ENCODE measurements at regions not wholly inside any gene's neighbourhood (a gene's known extent, or its start where the extent isn't known, plus 50 kb on each side); places are given as distances from the start of the nearest gene placed in this dataset.

- intact Hi-C loops (cut with DNase I), result no loop called here
- no peaks in the 10 kb centered on the region for H3K36me3 ChIP-seq
- no peak overlapping the region for H3K4me3 ChIP-seq
- WGBS, 4 donors, result 81 to 92% (median 86%) methylated on average over 10 of the region's 10 CpGs
- DNase-seq (no peak), ATAC-seq (peak in 2 of 4 donors; percentile 69 to 80)
- H3K9me3 ChIP-seq, result no peaks in the 10 kb centered on the region
- TF ChIP-seq, protein P1, sequence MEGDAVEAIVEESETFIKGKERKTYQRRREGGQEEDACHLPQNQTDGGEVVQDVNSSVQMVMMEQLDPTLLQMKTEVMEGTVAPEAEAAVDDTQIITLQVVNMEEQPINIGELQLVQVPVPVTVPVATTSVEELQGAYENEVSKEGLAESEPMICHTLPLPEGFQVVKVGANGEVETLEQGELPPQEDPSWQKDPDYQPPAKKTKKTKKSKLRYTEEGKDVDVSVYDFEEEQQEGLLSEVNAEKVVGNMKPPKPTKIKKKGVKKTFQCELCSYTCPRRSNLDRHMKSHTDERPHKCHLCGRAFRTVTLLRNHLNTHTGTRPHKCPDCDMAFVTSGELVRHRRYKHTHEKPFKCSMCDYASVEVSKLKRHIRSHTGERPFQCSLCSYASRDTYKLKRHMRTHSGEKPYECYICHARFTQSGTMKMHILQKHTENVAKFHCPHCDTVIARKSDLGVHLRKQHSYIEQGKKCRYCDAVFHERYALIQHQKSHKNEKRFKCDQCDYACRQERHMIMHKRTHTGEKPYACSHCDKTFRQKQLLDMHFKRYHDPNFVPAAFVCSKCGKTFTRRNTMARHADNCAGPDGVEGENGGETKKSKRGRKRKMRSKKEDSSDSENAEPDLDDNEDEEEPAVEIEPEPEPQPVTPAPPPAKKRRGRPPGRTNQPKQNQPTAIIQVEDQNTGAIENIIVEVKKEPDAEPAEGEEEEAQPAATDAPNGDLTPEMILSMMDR (IDR thresholded peaks at IDR 0.05), result no peak
- no peak for TF ChIP-seq POLR2A (IDR thresholded peaks at IDR 0.05)
- no peak overlapping the region for H3K27ac ChIP-seq
- no peaks in the 10 kb centered on the region for H3K27me3 ChIP-seq
- peaks cover 0 to 22% (median 0%) of the 10 kb centered on the region in 12 donors for H3K4me1 ChIP-seq
Measured at GRCh38 chr9:105191508-105192121, 52.8 kb upstream of the SLC44A1 start.

GRCh38 chr9:105193560-105193959 is 50.9 kb upstream of the SLC44A1 start:
- no peaks in the 10 kb centered on the region for H3K9me3 ChIP-seq
- ATAC-seq (no peak), DNase-seq (no peak)
- H3K4me3 ChIP-seq, result no peak overlapping the region
- peaks cover 0 to 22% (median 0%) of the 10 kb centered on the region in 12 donors for H3K4me1 ChIP-seq
- intact Hi-C loops (cut with DNase I), result no loop called here
- H3K27ac ChIP-seq, result no peak overlapping the region
- WGBS, 4 donors, result 76 to 85% (median 80%) methylated on average over 3 of the region's 3 CpGs
- no peak for TF ChIP-seq POLR2A (IDR thresholded peaks at IDR 0.05)
- no peaks in the 10 kb centered on the region for H3K27me3 ChIP-seq
- H3K36me3 ChIP-seq, result no peaks in the 10 kb centered on the region

- Histone ChIP-seq H3K4me1 (peaks cover 0 to 22% (median 0%) of the 10 kb centered on the region in 12 donors), H3K4me3 (no peak overlapping the region), H3K9me3 (no peaks in the 10 kb centered on the region), H3K27me3 (no peaks in the 10 kb centered on the region), H3K27ac (no peak overlapping the region), H3K36me3 (no peaks in the 10 kb centered on the region)
- DNase-seq, result no peak
- 80 to 88% (median 85%) methylated on average over 4 of the region's 4 CpGs for WGBS, 4 donors
- no peak for ATAC-seq
- intact Hi-C loops (cut with DNase I), result no loop called here
- TF ChIP-seq POLR2A (IDR thresholded peaks at IDR 0.05), result no peak
- TF ChIP-seq, protein P1 (IDR thresholded peaks at IDR 0.05), result no peak
Measured at GRCh38 chr9:105194234-105194633, 50.2 kb upstream of the SLC44A1 start.

All from heart left ventricle (tissue), 16 donors.